ENCODE measurements at regions not wholly inside any gene's neighbourhood (a gene's known extent, or its start where the extent isn't known, plus 50 kb on each side); places are given as distances from the start of the nearest gene placed in this dataset.
"Not testable (repeated sequence)": the region's sequence is repeated elsewhere in the genome, so short reads cannot be mapped to it uniquely, and the experiment has no call there.

GRCh38 chr3:82561784-82562183, 800.3 kb upstream of the GBE1 start:
- ATAC-seq: no peak
- TF ChIP-seq PPARA (CRISPR knock-in tag; IDR thresholded peaks at IDR 0.05; ENCODE audit: borderline replicate concordance): no peak
- TF ChIP-seq TCF4 (CRISPR knock-in tag; IDR thresholded peaks at IDR 0.05; ENCODE audit: borderline replicate concordance): peak; percentile 60

- TF ChIP-seq SNAI2 (CRISPR knock-in tag; IDR thresholded peaks at IDR 0.05) (no peak), TOX (CRISPR knock-in tag; IDR thresholded peaks at IDR 0.05; ENCODE audit: borderline replicate concordance) (no peak), ZNF8 (CRISPR knock-in tag; IDR thresholded peaks at IDR 0.05) (no peak), TCF4 (CRISPR knock-in tag; IDR thresholded peaks at IDR 0.05; ENCODE audit: borderline replicate concordance) (no peak), CSRNP3 (CRISPR knock-in tag; IDR thresholded peaks at IDR 0.05) (no peak), CSDC2 (CRISPR knock-in tag; IDR thresholded peaks at IDR 0.05) (no peak), RARB (CRISPR knock-in tag; IDR thresholded peaks at IDR 0.05) (no peak)
- no peak for ATAC-seq
Observed at GRCh38 chr3:82558081-82558480, 796.6 kb upstream of the GBE1 start.

GRCh38 chr3:82556113-82556512, 794.7 kb upstream of the GBE1 start:
- TF ChIP-seq ARNTL (CRISPR knock-in tag; IDR thresholded peaks at IDR 0.05; ENCODE audit: borderline replicate concordance, low read depth) (no peak), TCF4 (CRISPR knock-in tag; IDR thresholded peaks at IDR 0.05; ENCODE audit: borderline replicate concordance) (no peak), SNAI2 (CRISPR knock-in tag; IDR thresholded peaks at IDR 0.05) (no peak), PATZ1 (CRISPR knock-in tag; IDR thresholded peaks at IDR 0.05; ENCODE audit: borderline replicate concordance) (no peak), ZNF565 (CRISPR knock-in tag; conservative IDR thresholded peaks at IDR 0.05; ENCODE audit: low read depth) (no peak), ZFP3 (CRISPR knock-in tag; IDR thresholded peaks at IDR 0.05) (no peak), POU6F1 (CRISPR knock-in tag; IDR thresholded peaks at IDR 0.05; ENCODE audit: borderline replicate concordance, low read depth) (no peak), ESRRG (CRISPR knock-in tag; IDR thresholded peaks at IDR 0.05) (no peak), BACH2 (CRISPR knock-in tag; IDR thresholded peaks at IDR 0.05; ENCODE audit: borderline replicate concordance) (no peak), OSR1 (CRISPR knock-in tag; IDR thresholded peaks at IDR 0.05) (no peak), CREB5 (CRISPR knock-in tag; IDR thresholded peaks at IDR 0.05; ENCODE audit: low read depth) (no peak), TSHZ2 (CRISPR knock-in tag; IDR thresholded peaks at IDR 0.05) (no peak)
- ATAC-seq: no peak

- not testable (repeated sequence) for ATAC-seq
Observed at GRCh38 chr3:82542556-82542955, 781.1 kb upstream of the GBE1 start.

- no peak for TF ChIP-seq ZNF8 (CRISPR knock-in tag; IDR thresholded peaks at IDR 0.05)
- no peak for TF ChIP-seq SNAI2 (CRISPR knock-in tag; IDR thresholded peaks at IDR 0.05)
- no peak for TF ChIP-seq TSHZ2 (CRISPR knock-in tag; IDR thresholded peaks at IDR 0.05)
- no peak for TF ChIP-seq CSDC2 (CRISPR knock-in tag; IDR thresholded peaks at IDR 0.05)
- TF ChIP-seq ZFP30 (CRISPR knock-in tag; IDR thresholded peaks at IDR 0.05): no peak
- ATAC-seq: no peak
Observed at GRCh38 chr3:82521657-82522056, 760.2 kb upstream of the GBE1 start.
